ENCODE measurements at regions not wholly inside any gene's neighbourhood (a gene's known extent, or its start where the extent isn't known, plus 50 kb on each side); places are given as distances from the start of the nearest gene placed in this dataset.

GRCh38 chr6:149264629-149265028 is 52.9 kb upstream of the TAB2 start:
- TF ChIP-seq CTCF (conservative IDR thresholded peaks at IDR 0.05; ENCODE audit: low read depth, low read length) (no peak), EZH2 (IDR thresholded peaks at IDR 0.05; ENCODE audit: low read length, unreplicated experiment) (no peak)
